Adrenal gland (tissue), 5 donors: ENCODE measurements at regions not wholly inside any gene's neighbourhood (a gene's known extent, or its start where the extent isn't known, plus 50 kb on each side); places are given as distances from the start of the nearest gene placed in this dataset.

ENCODE experiments used
- CTCF ChIP-seq, 6 experiments: fragments of 450-650 bp in 4 of 6; fragments of 200-600 bp in 2 of 6; sonication (generic) in 1 of 6; IDR thresholded peaks; 1 replicate in 5 of 6; 2 replicates in 1 of 6; pipeline versions ENCODE4 v1.5.1 to v1.8.0; 2016 to 2021; ENCODE audit warnings: antibody characterized with exemption in 6 of 6, mild to moderate bottlenecking in 2 of 6, moderate library complexity in 1 of 6
- POLR2A ChIP-seq, 2 donors: fragments of 450-650 bp; IDR thresholded peaks; one replicate each; pipeline ENCODE4 v1.6.1; 2017; ENCODE audit warnings: antibody characterized with exemption in 2 of 2, mild to moderate bottlenecking in 2 of 2, moderate library complexity in 1 of 2
- donor health status: DM: no; HTN: no; CAD: no.

DNA sequence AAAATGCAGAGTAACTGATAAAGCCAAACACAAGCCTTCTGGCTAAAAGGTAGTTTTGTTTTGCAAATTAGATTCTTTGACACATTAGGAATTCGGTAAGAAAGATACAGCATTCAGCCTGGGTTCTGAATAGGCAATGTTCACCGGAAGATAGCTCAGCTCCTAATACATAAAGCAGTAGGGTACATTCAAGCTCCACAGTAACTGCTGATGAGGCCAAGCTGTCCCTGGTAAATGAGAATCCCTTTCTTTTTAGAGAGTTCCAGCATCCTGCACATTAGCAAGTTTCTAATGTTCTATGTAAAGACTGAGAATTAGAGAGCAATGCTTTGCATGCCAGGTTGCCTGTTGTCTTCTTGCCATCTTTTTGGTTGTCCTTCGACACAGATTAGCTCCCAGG is 316.3 kb upstream of the SLC14A2 start:
- TF ChIP-seq CTCF (IDR thresholded peaks at IDR 0.05) = no peak
- TF ChIP-seq POLR2A (IDR thresholded peaks at IDR 0.05) = no peak
